Thyroid gland (tissue), 4 donors: ENCODE measurements at regions not wholly inside any gene's neighbourhood (a gene's known extent, or its start where the extent isn't known, plus 50 kb on each side); places are given as distances from the start of the nearest gene placed in this dataset.

Experiments used
- DNase-seq, 2 donors: peaks; one replicate each; pipeline ENCODE4 v3.0.0-alpha.2; 2019
- H3K27ac ChIP-seq, 3 donors: fragments of 200-600 bp; sonication (generic); 1 replicate in 2 of 3; 2 replicates in 1 of 3; pipeline ENCODE4 v1.5.1; 2016 to 2019; ENCODE audit warnings: mild to moderate bottlenecking in 1 of 3, moderate library complexity in 1 of 3
- H3K27me3 ChIP-seq: fragments of 200-600 bp; sonication (generic); one replicate; pipeline ENCODE4 v1.5.1; 2019
- H3K36me3 ChIP-seq, 2 donors: fragments of 200-600 bp; sonication (generic); one replicate each; pipeline ENCODE4 v1.5.1; 2016 to 2019
- H3K4me1 ChIP-seq, 2 donors: fragments of 200-600 bp; sonication (generic); one replicate each; pipeline ENCODE4 v1.5.1; 2017 to 2019
- H3K4me3 ChIP-seq, 3 donors: fragments of 200-600 bp; sonication (generic); replicated peaks in 1 of 3; 1 replicate in 2 of 3; 2 replicates in 1 of 3; pipeline ENCODE4 v1.5.1; 2016; ENCODE audit warnings: mild to moderate bottlenecking in 1 of 3
- H3K9me3 ChIP-seq: fragments of 200-600 bp; sonication (generic); one replicate; pipeline ENCODE4 v1.5.1; 2017
- POLR2A ChIP-seq, 2 donors: fragments of 450-650 bp; IDR thresholded peaks; one replicate each; pipeline ENCODE4 v1.6.1; 2017; ENCODE audit warnings: antibody characterized with exemption in 2 of 2, mild to moderate bottlenecking in 2 of 2, moderate library complexity in 1 of 2
- WGBS, 2 donors: methylation state at CpG; one replicate each; pipeline ENCODE4 v1.1.5; 2017; 5-methylcytosine and 5-hydroxymethylcytosine counted together
- intact Hi-C: fragments of 100-400 bp; cut with DNase I; formaldehyde crosslinking; loops from one replicate; pipeline ENCODE4 v1.15.1; 2023
- TF ChIP-seq, protein P1 (sequence below), 6 experiments: fragments of 200-600 bp in 3 of 6; fragments of 450-650 bp in 3 of 6; sonication (generic) in 3 of 6; IDR thresholded peaks; one replicate each; pipeline ENCODE4 v1.5.1; 2016 to 2019; ENCODE audit warnings: antibody characterized with exemption in 6 of 6, mild to moderate bottlenecking in 2 of 6, inconsistent platforms in 1 of 6, moderate library complexity in 1 of 6

DNA sequence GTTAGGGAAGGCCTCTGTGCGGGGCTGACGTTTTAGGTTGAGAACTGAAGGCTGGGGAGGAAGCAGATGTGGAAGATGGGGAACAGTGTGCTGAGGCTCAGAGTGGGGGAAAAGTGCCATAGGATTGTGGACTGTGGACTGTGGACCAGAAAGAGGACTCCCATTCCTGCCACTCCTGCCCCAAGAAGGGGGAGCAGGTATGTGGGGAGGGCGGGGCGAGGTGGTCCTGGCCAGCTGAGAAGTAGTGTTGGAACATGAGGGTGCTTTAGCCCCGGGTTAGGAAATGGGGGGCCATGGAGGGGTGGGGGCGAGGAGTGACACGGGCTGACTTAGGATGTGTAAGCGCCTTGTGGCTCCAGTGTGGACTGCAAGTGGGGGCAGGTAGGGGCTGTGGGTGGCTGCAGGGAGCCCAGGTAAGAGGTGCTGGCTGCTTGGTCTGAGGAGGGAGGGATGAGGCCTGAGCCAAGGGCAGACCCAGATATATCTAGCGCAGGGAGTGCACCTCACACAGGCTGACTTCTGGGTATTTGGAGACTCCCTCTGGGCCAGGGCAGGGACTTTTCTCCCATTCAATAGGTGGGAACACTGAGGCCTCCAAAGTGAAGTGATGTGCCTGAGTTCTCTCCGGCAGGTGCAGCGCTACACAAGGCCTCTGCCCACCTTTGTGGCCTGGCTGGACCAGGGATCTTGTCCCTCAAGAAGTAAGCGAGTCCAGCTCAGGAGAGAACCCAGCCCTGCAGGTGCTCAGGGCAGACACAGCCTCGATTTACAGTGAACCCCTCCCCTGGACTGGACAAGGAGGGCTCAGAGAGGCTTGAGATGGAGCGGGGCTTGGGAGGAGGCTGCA lies 76.6 kb upstream of the TOX2 start:
- TF ChIP-seq POLR2A (IDR thresholded peaks at IDR 0.05), result no peak
- TF ChIP-seq, protein P1, sequence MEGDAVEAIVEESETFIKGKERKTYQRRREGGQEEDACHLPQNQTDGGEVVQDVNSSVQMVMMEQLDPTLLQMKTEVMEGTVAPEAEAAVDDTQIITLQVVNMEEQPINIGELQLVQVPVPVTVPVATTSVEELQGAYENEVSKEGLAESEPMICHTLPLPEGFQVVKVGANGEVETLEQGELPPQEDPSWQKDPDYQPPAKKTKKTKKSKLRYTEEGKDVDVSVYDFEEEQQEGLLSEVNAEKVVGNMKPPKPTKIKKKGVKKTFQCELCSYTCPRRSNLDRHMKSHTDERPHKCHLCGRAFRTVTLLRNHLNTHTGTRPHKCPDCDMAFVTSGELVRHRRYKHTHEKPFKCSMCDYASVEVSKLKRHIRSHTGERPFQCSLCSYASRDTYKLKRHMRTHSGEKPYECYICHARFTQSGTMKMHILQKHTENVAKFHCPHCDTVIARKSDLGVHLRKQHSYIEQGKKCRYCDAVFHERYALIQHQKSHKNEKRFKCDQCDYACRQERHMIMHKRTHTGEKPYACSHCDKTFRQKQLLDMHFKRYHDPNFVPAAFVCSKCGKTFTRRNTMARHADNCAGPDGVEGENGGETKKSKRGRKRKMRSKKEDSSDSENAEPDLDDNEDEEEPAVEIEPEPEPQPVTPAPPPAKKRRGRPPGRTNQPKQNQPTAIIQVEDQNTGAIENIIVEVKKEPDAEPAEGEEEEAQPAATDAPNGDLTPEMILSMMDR (IDR thresholded peaks at IDR 0.05), result no peak
- Histone ChIP-seq H3K4me3 (no peak overlapping the region), H3K36me3 (no peaks in the 10 kb centered on the region), H3K27me3 (no peaks in the 10 kb centered on the region), H3K4me1 (no peaks in the 10 kb centered on the region), H3K27ac (no peak overlapping the region), H3K9me3 (no peaks in the 10 kb centered on the region)
- intact Hi-C loops, result no loop called here
- 86 to 89% methylated on average over 14 of the region's 14 CpGs for whole genome bisulfite sequencing, 2 donors
- DNase-seq, result no peak

DNA sequence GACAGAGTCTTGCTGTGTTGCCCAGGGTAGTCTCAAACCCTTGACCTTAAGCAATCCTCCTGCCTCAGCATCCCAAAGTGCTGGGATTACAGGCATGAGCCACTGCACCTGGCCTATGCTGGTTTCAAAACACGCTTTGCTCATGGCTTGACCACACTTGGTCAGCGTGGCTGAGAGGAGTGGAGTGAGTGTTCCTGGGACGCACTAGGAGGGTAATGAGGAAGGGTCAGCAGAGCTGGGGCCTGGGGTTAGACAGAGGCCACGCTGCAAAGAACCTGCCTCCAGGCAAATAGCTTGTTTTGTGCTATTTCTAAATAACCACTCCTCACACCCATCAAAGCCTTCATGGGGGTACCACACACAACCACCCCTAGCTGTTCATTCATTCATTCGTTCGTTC lies 77.9 kb upstream of the TOX2 start:
- no peak overlapping the region for H3K27ac ChIP-seq
- no peak overlapping the region for H3K4me3 ChIP-seq
- no peak for DNase-seq
- H3K27me3 ChIP-seq, result no peaks in the 10 kb centered on the region
- intact Hi-C loops, result no loop called here
- WGBS, 2 donors, result 89% methylated on average over 6 of the region's 6 CpGs
- no peak for TF ChIP-seq POLR2A (IDR thresholded peaks at IDR 0.05)
- TF ChIP-seq, protein P1 (IDR thresholded peaks at IDR 0.05), result no peak
- H3K36me3 ChIP-seq, result no peaks in the 10 kb centered on the region
- H3K4me1 ChIP-seq, result no peaks in the 10 kb centered on the region
- no peaks in the 10 kb centered on the region for H3K9me3 ChIP-seq

DNA sequence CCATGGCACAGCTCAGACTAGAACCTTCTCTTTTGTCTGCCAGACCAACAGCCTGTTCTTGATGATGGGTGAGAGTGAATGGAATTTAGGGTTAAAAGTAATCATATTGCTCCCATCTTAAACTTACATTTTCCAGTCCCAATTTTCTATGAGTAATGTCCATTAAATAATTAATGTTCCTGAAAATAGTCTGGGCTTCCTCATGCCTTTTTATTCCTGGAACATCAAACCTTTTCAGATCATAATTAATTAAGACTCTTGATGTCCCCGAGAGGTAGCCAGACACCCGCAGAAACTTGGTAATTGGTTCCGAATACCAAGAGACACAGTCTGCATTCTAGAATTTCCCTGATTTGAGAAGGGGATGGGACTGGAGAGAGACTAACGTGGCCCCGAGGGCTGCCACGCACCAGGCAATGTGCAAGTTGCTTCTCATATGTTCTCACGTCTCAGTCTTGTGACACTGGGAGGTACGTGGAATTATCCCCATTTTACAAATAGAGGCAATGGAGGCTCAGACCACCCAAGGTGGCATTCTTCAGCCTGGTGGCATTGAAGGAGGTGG lies 78.6 kb upstream of the TOX2 start:
- DNase-seq, result no peak
- Histone ChIP-seq H3K36me3 (no peaks in the 10 kb centered on the region), H3K9me3 (no peaks in the 10 kb centered on the region), H3K4me1 (no peaks in the 10 kb centered on the region), H3K27ac (no peak overlapping the region), H3K27me3 (no peaks in the 10 kb centered on the region), H3K4me3 (no peak overlapping the region)
- intact Hi-C loops, result no loop called here
- TF ChIP-seq, protein P1 (IDR thresholded peaks at IDR 0.05), result no peak
- no peak for TF ChIP-seq POLR2A (IDR thresholded peaks at IDR 0.05)
- WGBS, 2 donors, result 82 to 84% methylated on average over 8 of the region's 8 CpGs

DNA sequence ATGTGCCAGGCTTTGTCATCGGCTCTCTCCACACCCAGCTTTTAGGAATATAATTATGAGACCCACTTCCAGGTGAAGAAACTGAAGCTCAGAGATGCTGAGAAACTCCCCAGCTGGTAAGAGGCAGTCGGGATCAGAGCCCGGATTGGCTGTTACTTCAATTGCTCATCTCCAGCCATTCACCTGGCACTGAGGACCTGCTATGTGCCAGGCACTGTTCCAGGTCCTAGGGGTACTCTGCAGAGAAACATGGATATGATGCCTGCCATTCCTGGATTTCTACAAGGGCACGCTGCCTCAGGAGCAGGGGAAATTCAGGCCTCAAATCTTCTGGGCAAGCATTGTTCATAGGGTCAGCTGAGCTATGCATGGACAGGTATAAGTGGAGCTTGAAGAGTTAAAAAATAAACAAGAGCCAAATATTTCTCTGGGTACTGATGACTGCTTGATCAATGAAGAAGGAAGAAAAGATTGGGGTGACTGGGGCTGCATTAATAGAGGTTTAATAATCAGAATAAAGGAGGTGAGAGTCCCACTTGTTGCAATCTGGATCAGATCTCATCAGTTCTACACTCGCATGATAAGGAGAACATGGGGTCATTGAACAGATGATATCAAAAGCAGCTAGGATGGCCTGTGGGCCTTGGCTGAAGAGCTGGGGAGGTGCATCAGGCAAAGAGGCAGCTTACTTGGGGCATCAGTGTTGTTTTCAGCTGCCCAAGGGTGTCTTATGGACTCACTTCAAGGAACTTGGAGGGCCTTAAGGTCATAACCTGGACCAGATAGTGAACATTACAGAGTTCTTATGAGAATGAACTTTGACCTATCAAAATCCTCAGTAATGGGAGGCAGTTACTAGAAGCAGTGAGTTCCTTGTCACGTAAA lies 80.9 kb upstream of the TOX2 start:
- Histone ChIP-seq H3K27ac (no peak overlapping the region), H3K9me3 (no peaks in the 10 kb centered on the region), H3K36me3 (no peaks in the 10 kb centered on the region), H3K27me3 (no peaks in the 10 kb centered on the region), H3K4me3 (no peak overlapping the region), H3K4me1 (no peaks in the 10 kb centered on the region)
- no peak for TF ChIP-seq POLR2A (IDR thresholded peaks at IDR 0.05)
- TF ChIP-seq, protein P1 (IDR thresholded peaks at IDR 0.05), result no peak
- intact Hi-C loops, result no loop called here
- 79 to 87% methylated on average over 6 of the region's 6 CpGs for WGBS, 2 donors
- DNase-seq, result no peak
